ENCODE measurements at regions not wholly inside any gene's neighbourhood (a gene's known extent, or its start where the extent isn't known, plus 50 kb on each side); places are given as distances from the start of the nearest gene placed in this dataset.

DNA sequence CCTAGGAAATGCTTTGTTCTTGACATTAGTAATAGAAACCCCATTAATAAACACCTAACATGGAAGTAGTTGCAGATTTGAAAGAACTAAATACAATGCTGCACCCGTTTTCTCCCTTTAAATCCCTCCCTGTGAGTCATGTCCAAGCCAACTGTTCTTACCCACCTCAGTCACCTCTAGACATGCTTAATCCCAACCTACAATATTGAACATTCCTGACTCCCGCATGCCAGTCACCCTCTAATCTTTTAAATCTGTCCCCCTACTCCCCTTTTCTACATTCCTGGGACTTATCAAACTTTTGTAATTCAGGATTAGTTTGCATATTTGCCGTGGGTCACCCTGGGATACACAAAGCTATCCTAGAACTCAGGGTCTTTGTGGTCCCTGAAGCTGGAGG is 374.6 kb downstream of the IRS1 start:
- no peak overlapping the region for H3K4me3 ChIP-seq (ENCODE audit: low read depth, low read length)
- no peaks in the 10 kb centered on the region for H3K9me3 ChIP-seq (ENCODE audit: severe bottlenecking)

DNA sequence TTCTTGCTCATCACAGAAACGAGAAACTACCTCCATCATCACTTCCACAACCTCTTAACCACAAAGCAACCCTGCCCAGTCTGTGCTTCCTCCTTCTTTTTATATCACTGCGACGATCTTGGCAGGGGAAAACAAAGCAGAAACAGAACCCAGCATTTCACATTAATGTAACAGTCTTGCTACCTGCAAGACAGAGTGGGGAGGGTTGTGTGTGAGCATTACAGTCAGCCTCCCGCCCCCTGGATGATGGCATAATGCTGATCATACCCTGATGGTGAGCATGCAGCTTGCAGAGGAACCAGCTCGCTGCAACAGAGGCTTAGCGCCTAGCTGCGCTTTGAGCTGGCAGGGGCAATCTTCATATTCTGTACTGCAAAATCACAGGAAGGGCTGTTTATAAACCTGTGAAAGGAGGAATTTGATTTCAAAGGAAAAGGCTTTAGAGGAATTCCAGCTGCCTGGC is 376.1 kb downstream of the IRS1 start:
- Histone ChIP-seq H3K27ac (no peak overlapping the region), H3K9me3 (ENCODE audit: severe bottlenecking) (no peaks in the 10 kb centered on the region), H3K36me3 (no peaks in the 10 kb centered on the region), H3K4me3 (ENCODE audit: low read depth, low read length) (no peak overlapping the region), H3K27me3 (ENCODE audit: insufficient read depth, low read depth, severe bottlenecking) (no peaks in the 10 kb centered on the region)
- DNase-seq, result no peak
- TF ChIP-seq, protein P1, sequence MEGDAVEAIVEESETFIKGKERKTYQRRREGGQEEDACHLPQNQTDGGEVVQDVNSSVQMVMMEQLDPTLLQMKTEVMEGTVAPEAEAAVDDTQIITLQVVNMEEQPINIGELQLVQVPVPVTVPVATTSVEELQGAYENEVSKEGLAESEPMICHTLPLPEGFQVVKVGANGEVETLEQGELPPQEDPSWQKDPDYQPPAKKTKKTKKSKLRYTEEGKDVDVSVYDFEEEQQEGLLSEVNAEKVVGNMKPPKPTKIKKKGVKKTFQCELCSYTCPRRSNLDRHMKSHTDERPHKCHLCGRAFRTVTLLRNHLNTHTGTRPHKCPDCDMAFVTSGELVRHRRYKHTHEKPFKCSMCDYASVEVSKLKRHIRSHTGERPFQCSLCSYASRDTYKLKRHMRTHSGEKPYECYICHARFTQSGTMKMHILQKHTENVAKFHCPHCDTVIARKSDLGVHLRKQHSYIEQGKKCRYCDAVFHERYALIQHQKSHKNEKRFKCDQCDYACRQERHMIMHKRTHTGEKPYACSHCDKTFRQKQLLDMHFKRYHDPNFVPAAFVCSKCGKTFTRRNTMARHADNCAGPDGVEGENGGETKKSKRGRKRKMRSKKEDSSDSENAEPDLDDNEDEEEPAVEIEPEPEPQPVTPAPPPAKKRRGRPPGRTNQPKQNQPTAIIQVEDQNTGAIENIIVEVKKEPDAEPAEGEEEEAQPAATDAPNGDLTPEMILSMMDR (IDR thresholded peaks at IDR 0.05; ENCODE audit: low read depth, low read length), result no peak

More for the DNA sequence above, 374.6 kb downstream of the IRS1 start:
- TF ChIP-seq, protein P1 (IDR thresholded peaks at IDR 0.05; ENCODE audit: low read depth, low read length), result no peak
- no peak for DNase-seq
- Histone ChIP-seq H3K27me3 (ENCODE audit: insufficient read depth, low read depth, severe bottlenecking) (no peaks in the 10 kb centered on the region), H3K27ac (no peak overlapping the region), H3K36me3 (no peaks in the 10 kb centered on the region)

DNA sequence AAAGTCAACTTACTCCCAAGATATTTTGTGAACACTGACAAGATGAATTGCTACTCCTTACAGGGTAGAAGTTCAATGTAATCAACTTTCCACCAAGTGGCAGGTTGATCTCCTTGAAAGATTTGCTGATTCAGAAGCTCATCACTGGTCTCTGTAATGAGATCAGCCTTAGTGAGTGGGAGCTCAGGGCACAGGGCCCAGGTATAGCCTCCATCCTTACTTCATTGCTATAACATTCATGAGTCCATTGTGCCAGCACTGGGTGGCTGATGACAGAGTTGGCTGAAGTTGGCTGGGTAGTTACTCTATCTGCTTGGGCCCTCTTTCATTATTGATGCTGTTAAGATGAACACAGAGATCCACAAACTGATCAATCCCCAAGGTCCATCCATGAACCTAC is 379.0 kb downstream of the IRS1 start:
- H3K4me3 ChIP-seq (ENCODE audit: low read depth, low read length), result no peak overlapping the region
- H3K27me3 ChIP-seq (ENCODE audit: insufficient read depth, low read depth, severe bottlenecking), result no peaks in the 10 kb centered on the region
- H3K9me3 ChIP-seq (ENCODE audit: severe bottlenecking), result no peaks in the 10 kb centered on the region
- H3K36me3 ChIP-seq, result no peaks in the 10 kb centered on the region
- no peak for DNase-seq
- TF ChIP-seq, protein P1 (IDR thresholded peaks at IDR 0.05; ENCODE audit: low read depth, low read length), result no peak
- H3K27ac ChIP-seq, result no peak overlapping the region

DNA sequence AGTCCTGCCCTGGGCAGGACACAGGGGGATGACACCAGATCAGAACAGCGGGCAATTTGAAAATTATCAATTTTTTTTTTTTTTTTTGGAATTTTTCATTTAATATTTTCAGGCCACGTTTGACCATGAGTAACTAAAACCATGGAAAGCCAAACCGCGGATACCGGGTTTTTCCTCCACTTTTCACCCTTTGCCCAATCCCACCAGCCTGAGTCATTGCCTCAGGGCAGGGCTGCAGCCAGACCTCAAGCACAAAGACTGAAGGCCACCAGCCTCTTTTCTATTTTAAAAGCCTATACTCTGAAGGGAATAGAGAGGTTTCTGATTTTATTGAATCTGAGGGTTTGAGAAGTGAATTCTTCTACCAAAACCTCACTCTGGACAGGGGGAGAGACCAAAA is 381.1 kb downstream of the IRS1 start:
- DNase-seq, result no peak
- no peak overlapping the region for H3K27ac ChIP-seq
- TF ChIP-seq, protein P1 (IDR thresholded peaks at IDR 0.05; ENCODE audit: low read depth, low read length), result no peak
- no peak overlapping the region for H3K4me3 ChIP-seq (ENCODE audit: low read depth, low read length)
- no peaks in the 10 kb centered on the region for H3K9me3 ChIP-seq (ENCODE audit: severe bottlenecking)
- H3K27me3 ChIP-seq (ENCODE audit: insufficient read depth, low read depth, severe bottlenecking), result no peaks in the 10 kb centered on the region
- no peaks in the 10 kb centered on the region for H3K36me3 ChIP-seq

DNA sequence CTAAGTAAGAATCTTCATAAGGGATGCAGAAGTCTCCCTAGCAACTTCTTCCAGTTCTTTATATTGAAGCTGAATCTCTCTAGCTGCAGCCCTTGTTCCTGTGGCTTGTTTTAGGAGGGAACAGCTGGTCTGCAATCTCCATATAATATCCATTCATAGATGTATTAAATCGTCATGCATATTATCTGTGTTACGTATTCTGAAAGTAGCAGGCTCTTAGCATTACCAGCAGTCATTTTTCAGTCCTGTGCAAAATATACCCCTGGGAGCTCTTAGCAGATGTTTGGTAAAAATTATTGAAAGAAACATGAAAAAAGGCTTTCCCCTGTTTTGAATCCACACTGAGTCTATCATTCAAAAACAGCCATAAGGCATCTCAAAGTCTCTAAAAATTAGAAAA is 385.3 kb downstream of the IRS1 start:
- no peak for DNase-seq
- TF ChIP-seq, protein P1 (IDR thresholded peaks at IDR 0.05; ENCODE audit: low read depth, low read length), result no peak
- Histone ChIP-seq H3K27me3 (ENCODE audit: insufficient read depth, low read depth, severe bottlenecking) (no peaks in the 10 kb centered on the region), H3K4me3 (ENCODE audit: low read depth, low read length) (no peak overlapping the region), H3K9me3 (ENCODE audit: severe bottlenecking) (no peaks in the 10 kb centered on the region), H3K27ac (no peak overlapping the region), H3K36me3 (no peaks in the 10 kb centered on the region)

DNA sequence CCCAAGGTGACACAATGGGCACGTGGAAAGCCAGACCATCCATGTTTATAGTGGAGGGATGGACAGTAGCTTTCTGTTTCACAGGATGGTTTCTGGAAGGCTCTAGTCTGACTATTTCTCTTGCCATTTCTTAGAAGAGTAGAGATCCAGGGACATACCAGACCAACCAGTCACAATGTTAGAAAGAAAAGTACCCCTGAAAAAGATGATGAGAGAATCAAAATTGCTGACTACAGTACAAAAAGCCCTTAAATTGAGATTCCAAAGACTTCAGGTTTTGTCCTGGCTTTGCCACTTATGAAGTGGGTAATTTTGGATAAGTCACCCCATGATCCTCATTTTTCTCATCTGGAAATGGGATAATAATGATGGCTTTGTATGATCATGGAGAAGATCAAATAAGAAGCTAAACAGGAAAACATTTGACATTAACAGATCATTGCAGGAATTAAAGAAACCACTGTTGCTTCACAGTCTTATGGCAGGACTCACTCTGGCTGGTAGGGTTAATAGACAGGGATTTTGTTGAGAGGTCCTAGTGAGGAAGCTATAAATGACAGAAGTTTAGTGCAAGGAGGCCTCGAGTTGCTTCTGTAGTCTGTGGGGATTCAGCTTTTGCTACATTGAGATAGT is 386.0 kb downstream of the IRS1 start:
- Histone ChIP-seq H3K4me3 (ENCODE audit: low read depth, low read length) (no peak overlapping the region), H3K27me3 (ENCODE audit: insufficient read depth, low read depth, severe bottlenecking) (no peaks in the 10 kb centered on the region), H3K36me3 (no peaks in the 10 kb centered on the region), H3K27ac (no peak overlapping the region), H3K9me3 (ENCODE audit: severe bottlenecking) (no peaks in the 10 kb centered on the region)
- TF ChIP-seq, protein P1 (IDR thresholded peaks at IDR 0.05; ENCODE audit: low read depth, low read length), result no peak
- no peak for DNase-seq

All from WERI-Rb-1 (cell line).